H1 (cell line): ENCODE measurements at regions not wholly inside any gene's neighbourhood (a gene's known extent, or its start where the extent isn't known, plus 50 kb on each side); places are given as distances from the start of the nearest gene placed in this dataset.

Experiments
- CTCF ChIA-PET: fragments of 300-600 bp; sonication (Branson Sonifier 250); formaldehyde crosslinking; loops from one replicate; lab custom pipeline; 2021; ENCODE audit not compliant: partially characterized antibody; lab: Charles Lee
- POLR2A ChIA-PET: fragments of 300-600 bp; sonication (Branson Sonifier 250); formaldehyde crosslinking; loops from one replicate; lab custom pipeline; 2021; ENCODE audit warnings: inconsistent platforms; ENCODE audit not compliant: partially characterized antibody; lab: Charles Lee
- DNase-seq, 2 experiments: peaks; one replicate each; pipeline versions ENCODE4 v3.0.0 to v3.0.0-alpha.2; 2010 to 2022; ENCODE audit warnings: low spot score in 2 of 2, low read depth in 1 of 2, mixed read lengths in 1 of 2
- FAIRE-seq: peaks from 2 replicates; lab custom pipeline; 2011; peaks lifted over from hg19 to GRCh38; lab: Jason Lieb, UNC
- H2AFZ ChIP-seq: 2 replicates; pipeline ENCODE4 v1.8.1; 2012; ENCODE audit warnings: low read length, inconsistent platforms
- H2AK5ac ChIP-seq: 2 replicates; pipeline ENCODE4 v1.6.1; 2013; ENCODE audit warnings: low read depth, low read length
- H2BK120ac ChIP-seq: replicated peaks from 2 replicates; pipeline ENCODE3; 2013; ENCODE audit warnings: low read depth, low read length, inconsistent platforms
- H2BK12ac ChIP-seq: 2 replicates; pipeline ENCODE4 v1.6.1; 2013; ENCODE audit warnings: low read depth, low read length
- H2BK15ac ChIP-seq: 2 replicates; pipeline ENCODE4 v1.6.1; 2013; ENCODE audit warnings: low read length
- H2BK20ac ChIP-seq: 2 replicates; pipeline ENCODE4 v1.6.1; 2013; ENCODE audit warnings: low read length
- H2BK5ac ChIP-seq: 2 replicates; pipeline ENCODE4 v1.6.1; 2013; ENCODE audit warnings: low read depth, low read length
- H3K14ac ChIP-seq: 2 replicates; pipeline ENCODE4 v1.6.1; 2013; ENCODE audit warnings: inconsistent platforms; ENCODE audit not compliant: insufficient read length
- H3K18ac ChIP-seq: 2 replicates; pipeline ENCODE4 v1.6.1; 2013; ENCODE audit warnings: low read length; ENCODE audit errors: extremely low read depth
- H3K23ac ChIP-seq: 2 replicates; pipeline ENCODE4 v1.6.1; 2013; ENCODE audit warnings: inconsistent platforms; ENCODE audit not compliant: insufficient read length
- H3K23me2 ChIP-seq: 2 replicates; pipeline ENCODE4 v1.6.1; 2013; ENCODE audit warnings: low read depth, low read length
- H3K27ac ChIP-seq: 2 replicates; pipeline ENCODE4 v1.6.1; 2011; ENCODE audit warnings: low read depth, low read length, inconsistent platforms
- H3K27me3 ChIP-seq, 4 experiments: replicated peaks in 1 of 4; 1 replicate in 1 of 4; 2 replicates in 3 of 4; pipeline versions ENCODE4 v1.6.1 to v1.8.1; 2011 to 2013; ENCODE audit warnings: low read length in 3 of 4, mild to moderate bottlenecking in 3 of 4, inconsistent platforms in 2 of 4, mixed read lengths in 2 of 4, moderate library complexity in 1 of 4; ENCODE audit not compliant: control insufficient read depth in 3 of 4, insufficient read depth in 3 of 4; ENCODE audit errors: extremely low read depth in 1 of 4
- H3K36me3 ChIP-seq, 4 experiments: 2 replicates each; pipeline versions ENCODE4 v1.6.1 to v1.8.1; 2011 to 2013; ENCODE audit warnings: mild to moderate bottlenecking in 4 of 4, low read length in 3 of 4, moderate library complexity in 2 of 4, control low read depth in 1 of 4, inconsistent platforms in 1 of 4; ENCODE audit not compliant: insufficient read depth in 4 of 4, control insufficient read depth in 2 of 4
- H3K4ac ChIP-seq: replicated peaks from 2 replicates; pipeline ENCODE3; 2013; ENCODE audit warnings: low read length, low read depth, mixed read lengths, inconsistent platforms; ENCODE audit not compliant: insufficient read length
- H3K4me1 ChIP-seq, 4 experiments: replicated peaks in 1 of 4; 1 replicate in 1 of 4; 2 replicates in 3 of 4; pipeline versions ENCODE4 v1.6.1 to v1.8.1; 2011 to 2013; ENCODE audit warnings: low read length in 3 of 4, inconsistent platforms in 2 of 4, mixed read lengths in 1 of 4; ENCODE audit not compliant: insufficient read depth in 4 of 4, control insufficient read depth in 3 of 4
- H3K4me2 ChIP-seq, 2 experiments: 2 replicates each; pipeline versions ENCODE4 v1.6.1 to v1.8.1; 2011 to 2013; ENCODE audit warnings: low read depth in 2 of 2, low read length in 2 of 2, control low read depth in 1 of 2, inconsistent platforms in 1 of 2, mild to moderate bottlenecking in 1 of 2; ENCODE audit not compliant: insufficient read depth in 1 of 2
- H3K4me3 ChIP-seq, 4 experiments: fragments of 200-600, 300-600 bp in 1 of 4; sonication (generic), shearing (Covaris generic), sonication (Bioruptor Twin) in 1 of 4; 2 replicates each; pipeline versions ENCODE4 v1.5.1 to v1.8.1; 2011 to 2016; ENCODE audit warnings: low read length in 4 of 4, low read depth in 3 of 4, control low read depth in 2 of 4, inconsistent platforms in 2 of 4, mild to moderate bottlenecking in 2 of 4, mixed read lengths in 1 of 4, moderate library complexity in 1 of 4; ENCODE audit not compliant: insufficient read depth in 2 of 4; ENCODE audit errors: extremely low read depth in 1 of 4
- H3K56ac ChIP-seq: replicated peaks from 2 replicates; pipeline ENCODE3; 2013; ENCODE audit warnings: low read depth, mild to moderate bottlenecking, mixed read lengths, low read length, inconsistent platforms; ENCODE audit not compliant: insufficient read length
- H3K79me1 ChIP-seq: 2 replicates; pipeline ENCODE4 v1.6.1; 2013; ENCODE audit warnings: low read depth, low read length, control low read depth
- H3K79me2 ChIP-seq, 2 experiments: 2 replicates each; pipeline versions ENCODE4 v1.6.1 to v1.8.1; 2012 to 2013; ENCODE audit warnings: low read length in 2 of 2, mild to moderate bottlenecking in 2 of 2, inconsistent platforms in 1 of 2; ENCODE audit not compliant: insufficient read depth in 2 of 2, control insufficient read depth in 1 of 2
- H3K9ac ChIP-seq, 4 experiments: replicated peaks in 1 of 4; 1 replicate in 1 of 4; 2 replicates in 3 of 4; pipeline versions ENCODE4 v1.6.1 to v1.8.1; 2011 to 2013; ENCODE audit warnings: low read depth in 3 of 4, low read length in 3 of 4, control low read depth in 2 of 4, mild to moderate bottlenecking in 2 of 4, moderate library complexity in 2 of 4, inconsistent platforms in 1 of 4; ENCODE audit errors: extremely low read depth in 1 of 4
- H3K9me3 ChIP-seq, 2 experiments: 2 replicates each; pipeline versions ENCODE4 v1.6.1 to v1.8.1; 2012 to 2013; ENCODE audit warnings: mild to moderate bottlenecking in 2 of 2, moderate library complexity in 2 of 2, control low read depth in 1 of 2, inconsistent platforms in 1 of 2, low read depth in 1 of 2, low read length in 1 of 2, mixed read lengths in 1 of 2; ENCODE audit not compliant: insufficient read depth in 2 of 2
- H4K20me1 ChIP-seq, 2 experiments: replicated peaks in 1 of 2; 2 replicates each; pipeline versions ENCODE3 to v1.8.1; 2011 to 2013; ENCODE audit warnings: inconsistent platforms in 2 of 2, low read length in 2 of 2, mild to moderate bottlenecking in 1 of 2; ENCODE audit not compliant: insufficient read depth in 2 of 2, control insufficient read depth in 1 of 2
- H4K5ac ChIP-seq: 2 replicates; pipeline ENCODE4 v1.6.1; 2013; ENCODE audit warnings: low read length, low read depth, mixed read lengths, inconsistent platforms; ENCODE audit not compliant: insufficient read length
- H4K8ac ChIP-seq: 2 replicates; pipeline ENCODE4 v1.8.0; 2013; ENCODE audit warnings: mild to moderate bottlenecking, moderate library complexity, low read length, inconsistent platforms; ENCODE audit not compliant: insufficient read depth; ENCODE audit errors: extremely low read depth
- H4K91ac ChIP-seq: replicated peaks from 2 replicates; pipeline ENCODE3; 2013; ENCODE audit warnings: low read length, mixed read lengths, inconsistent platforms; ENCODE audit not compliant: insufficient read length
- ATF3 ChIP-seq: IDR thresholded peaks from 2 replicates; pipeline ENCODE4 v1.6.1; 2011; ENCODE audit warnings: low read depth, mild to moderate bottlenecking, low read length; ENCODE audit not compliant: insufficient read depth
- BRCA1 ChIP-seq: IDR thresholded peaks from 2 replicates; pipeline ENCODE4 v1.6.1; 2012; ENCODE audit warnings: low read depth, low read length, improper control_type of control experiment
- GABPA ChIP-seq: IDR thresholded peaks from 2 replicates; pipeline ENCODE4 v1.6.1; 2011; ENCODE audit warnings: mild to moderate bottlenecking, low read length, moderate library complexity, borderline replicate concordance; ENCODE audit not compliant: insufficient read depth
- HDAC2 ChIP-seq, 2 experiments: fragments of 300-600 bp in 1 of 2; sonication (generic) in 1 of 2; IDR thresholded peaks; 2 replicates each; pipeline ENCODE4 v1.6.1; 2011 to 2012; ENCODE audit warnings: low read depth in 2 of 2, low read length in 2 of 2, mild to moderate bottlenecking in 2 of 2, moderate library complexity in 2 of 2, borderline replicate concordance in 1 of 2, inconsistent platforms in 1 of 2
- RFX5 ChIP-seq: IDR thresholded peaks from 2 replicates; pipeline ENCODE4 v1.6.1; 2011; ENCODE audit warnings: low read depth, low read length, improper control_type of control experiment, borderline replicate concordance
- RXRA ChIP-seq: IDR thresholded peaks from 2 replicates; pipeline ENCODE4 v1.6.1; 2011; ENCODE audit warnings: low read depth, mild to moderate bottlenecking, low read length, moderate library complexity; ENCODE audit not compliant: insufficient read depth

GRCh38 chr1:98827041-98827440 is 165.5 kb downstream of the SNX7 start:
- H3K56ac ChIP-seq, result no peak overlapping the region
- no peak overlapping the region for H3K4me3 ChIP-seq
- no peak overlapping the region for H3K27ac ChIP-seq
- H3K23me2 ChIP-seq, result no peaks in the 10 kb centered on the region
- H3K4me1 ChIP-seq, result no peaks in the 10 kb centered on the region
- H3K18ac ChIP-seq, result no peak overlapping the region
- H3K79me2 ChIP-seq, result no peaks in the 10 kb centered on the region
- H3K9me3 ChIP-seq, result no peaks in the 10 kb centered on the region
- H3K23ac ChIP-seq, result no peak overlapping the region
- no peak overlapping the region for H2AFZ ChIP-seq
- no peak overlapping the region for H4K8ac ChIP-seq
- ChIA-PET CTCF (interaction anchor here (0.7 to 2.8 kb wide), 3 partner anchors 10 to 77 kb away, joined by 3 to 13 read pairs (median 3); no protein-coding TSS in a partner anchor), POLR2A (no interaction called here)
- H2BK120ac ChIP-seq, result peak overlapping the region; percentile 31
- no peak overlapping the region for H3K4ac ChIP-seq
- H4K91ac ChIP-seq, result no peak overlapping the region
- H3K79me1 ChIP-seq, result no peaks in the 10 kb centered on the region
- H3K27me3 ChIP-seq, result no peaks in the 10 kb centered on the region
- H2BK5ac ChIP-seq, result no peak overlapping the region
- TF ChIP-seq RXRA (no peak), GABPA (no peak), RFX5 (no peak), BRCA1 (no peak), HDAC2 (IDR thresholded peaks at IDR 0.05; ENCODE audit: borderline replicate concordance in 1 of 2, low read depth in 2 of 2, low read length in 2 of 2) (no peak), ATF3 (no peak)
- H2BK15ac ChIP-seq, result no peak overlapping the region
- no peak overlapping the region for H2AK5ac ChIP-seq
- H3K14ac ChIP-seq, result no peak overlapping the region
- H2BK12ac ChIP-seq, result no peak overlapping the region
- no peaks in the 10 kb centered on the region for H4K20me1 ChIP-seq
- no peak overlapping the region for H3K4me2 ChIP-seq
- FAIRE-seq (no peak), DNase-seq (no peak)
- no peak overlapping the region for H4K5ac ChIP-seq
- H2BK20ac ChIP-seq, result no peak overlapping the region
- no peak overlapping the region for H3K9ac ChIP-seq
- no peaks in the 10 kb centered on the region for H3K36me3 ChIP-seq
